ENCODE measurements at regions not wholly inside any gene's neighbourhood (a gene's known extent, or its start where the extent isn't known, plus 50 kb on each side); places are given as distances from the start of the nearest gene placed in this dataset.

DNA sequence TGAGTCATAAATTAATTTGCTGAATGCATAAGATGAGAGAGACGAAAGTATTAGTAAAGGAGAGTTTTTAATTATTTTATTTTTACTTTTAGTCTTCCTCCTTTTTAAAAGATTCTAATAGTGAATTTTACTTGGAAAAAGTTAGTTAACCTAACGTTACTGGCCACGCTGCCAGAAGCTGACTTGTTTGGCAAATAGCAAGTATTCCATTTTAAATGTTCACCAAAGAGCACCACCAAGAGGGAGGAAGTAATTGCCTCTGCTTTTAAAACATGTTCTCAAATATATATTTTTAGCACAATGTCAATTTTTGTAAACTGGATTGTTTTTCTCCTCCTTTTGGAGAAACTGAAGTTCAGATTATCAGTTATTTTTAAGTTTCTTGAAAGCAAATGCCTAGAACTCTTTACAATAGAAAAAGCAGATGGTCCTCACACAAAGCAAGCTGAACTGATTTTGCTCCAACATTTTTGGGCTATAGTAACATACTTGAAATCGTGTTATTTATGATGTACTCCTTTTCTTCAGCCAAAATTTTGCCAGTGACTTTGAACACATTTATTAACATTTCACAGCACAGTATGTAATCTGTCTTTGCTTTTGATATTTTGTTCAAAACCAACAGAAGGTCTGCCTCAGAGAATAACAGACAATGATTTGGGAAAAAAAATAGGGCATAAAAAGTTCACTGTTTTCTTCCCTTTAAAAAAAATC lies 1311.0 kb upstream of the FAM98A start:
- 39 to 46% methylated on average over 4 of the region's 4 CpGs for WGBS, 2 donors
- no peaks in the 10 kb centered on the region for H3K9me3 ChIP-seq
- H3K4me1 ChIP-seq = no peaks in the 10 kb centered on the region
- no peaks in the 10 kb centered on the region for H3K27me3 ChIP-seq
- no peak for ATAC-seq
- DNase-seq = no peak
- no peaks in the 10 kb centered on the region for H3K36me3 ChIP-seq
- intact Hi-C loops (cut with DNase I) = loop anchor here in 1 of 10 donors (2.0 kb wide), 1 partner anchor 71 kb away; no protein-coding TSS in a partner anchor
- H3K27ac ChIP-seq = no peak overlapping the region
- no peak overlapping the region for H3K4me3 ChIP-seq
- TF ChIP-seq, protein P1, sequence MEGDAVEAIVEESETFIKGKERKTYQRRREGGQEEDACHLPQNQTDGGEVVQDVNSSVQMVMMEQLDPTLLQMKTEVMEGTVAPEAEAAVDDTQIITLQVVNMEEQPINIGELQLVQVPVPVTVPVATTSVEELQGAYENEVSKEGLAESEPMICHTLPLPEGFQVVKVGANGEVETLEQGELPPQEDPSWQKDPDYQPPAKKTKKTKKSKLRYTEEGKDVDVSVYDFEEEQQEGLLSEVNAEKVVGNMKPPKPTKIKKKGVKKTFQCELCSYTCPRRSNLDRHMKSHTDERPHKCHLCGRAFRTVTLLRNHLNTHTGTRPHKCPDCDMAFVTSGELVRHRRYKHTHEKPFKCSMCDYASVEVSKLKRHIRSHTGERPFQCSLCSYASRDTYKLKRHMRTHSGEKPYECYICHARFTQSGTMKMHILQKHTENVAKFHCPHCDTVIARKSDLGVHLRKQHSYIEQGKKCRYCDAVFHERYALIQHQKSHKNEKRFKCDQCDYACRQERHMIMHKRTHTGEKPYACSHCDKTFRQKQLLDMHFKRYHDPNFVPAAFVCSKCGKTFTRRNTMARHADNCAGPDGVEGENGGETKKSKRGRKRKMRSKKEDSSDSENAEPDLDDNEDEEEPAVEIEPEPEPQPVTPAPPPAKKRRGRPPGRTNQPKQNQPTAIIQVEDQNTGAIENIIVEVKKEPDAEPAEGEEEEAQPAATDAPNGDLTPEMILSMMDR (IDR thresholded peaks at IDR 0.05) = peak in 4 of 9 donors; percentile 6 to 27 (median 14)

DNA sequence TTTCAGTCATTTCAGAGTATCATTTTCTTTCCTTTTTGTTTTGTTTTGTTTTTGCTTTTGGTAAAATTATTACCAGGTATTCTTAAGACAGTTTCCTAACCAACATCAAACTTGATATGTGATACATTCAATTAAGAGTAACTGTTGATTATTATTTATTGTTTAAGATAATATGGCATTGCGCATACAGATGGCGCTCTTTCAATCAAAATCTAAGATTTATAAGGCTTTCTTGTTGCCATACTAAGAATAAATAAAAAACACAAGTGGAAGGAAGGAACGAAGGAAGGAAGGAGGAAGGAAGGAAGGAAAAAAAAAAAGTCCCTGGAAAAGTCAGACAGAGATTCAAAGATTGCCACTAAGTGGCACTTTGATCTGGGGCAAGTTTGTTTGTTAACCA lies 1308.7 kb upstream of the FAM98A start:
- H3K4me1 ChIP-seq = peaks cover 0 to 3% (median 0%) of the 10 kb centered on the region in 9 donors
- WGBS, 2 donors = 81 to 94% methylated on average over 3 of the region's 3 CpGs
- H3K27me3 ChIP-seq = no peaks in the 10 kb centered on the region
- H3K4me3 ChIP-seq = no peak overlapping the region
- TF ChIP-seq, protein P1 (IDR thresholded peaks at IDR 0.05) = no peak
- no peak overlapping the region for H3K27ac ChIP-seq
- intact Hi-C loops (cut with DNase I) = loop anchor here in 1 of 10 donors (2.0 kb wide), 1 partner anchor 73 kb away; no protein-coding TSS in a partner anchor
- H3K9me3 ChIP-seq = no peaks in the 10 kb centered on the region
- ATAC-seq (no peak), DNase-seq (no peak)
- no peaks in the 10 kb centered on the region for H3K36me3 ChIP-seq

DNA sequence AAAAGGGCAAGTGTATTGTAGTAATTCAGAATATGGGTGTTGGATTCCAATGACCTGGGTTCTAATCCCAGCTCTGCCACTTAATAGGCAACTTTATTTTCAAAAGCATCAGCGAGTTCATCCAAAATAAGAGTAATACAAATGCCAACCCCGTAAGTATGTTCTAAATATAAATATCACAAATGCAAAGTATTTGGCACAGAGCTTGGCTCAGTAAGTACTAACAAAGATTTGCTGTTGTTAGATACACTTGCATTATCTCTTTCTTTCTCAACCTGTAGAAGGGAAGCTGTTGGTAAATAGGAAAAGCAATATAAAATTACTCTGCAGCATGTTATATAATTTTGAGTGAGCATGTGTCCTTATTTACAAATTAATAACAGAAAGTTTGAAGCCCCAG lies 1302.6 kb upstream of the FAM98A start:
- DNase-seq = no peak

DNA sequence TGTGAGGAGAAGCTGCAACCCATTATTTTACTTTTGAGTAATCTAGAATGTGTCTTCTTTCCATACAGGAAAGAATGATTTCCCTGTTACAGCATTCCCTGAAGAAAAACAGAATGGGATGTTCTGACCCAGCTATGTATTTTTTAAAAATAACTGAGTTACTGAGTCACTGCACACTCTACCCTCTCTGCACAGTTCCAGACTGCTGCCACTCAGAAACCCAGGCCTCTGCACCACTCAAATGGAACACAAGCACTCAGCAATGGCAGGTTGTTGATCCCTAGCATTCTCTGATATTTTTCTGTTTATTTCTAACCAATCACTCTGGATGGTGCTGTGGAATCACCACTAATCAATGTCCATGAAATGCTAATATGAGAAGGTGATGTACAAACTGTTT lies 1300.0 kb upstream of the FAM98A start:
- Histone ChIP-seq H3K4me1 (peaks cover 0 to 9% (median 0%) of the 10 kb centered on the region in 9 donors), H3K27me3 (no peaks in the 10 kb centered on the region), H3K9me3 (no peaks in the 10 kb centered on the region), H3K27ac (no peak overlapping the region), H3K36me3 (no peaks in the 10 kb centered on the region), H3K4me3 (no peak overlapping the region)
- TF ChIP-seq, protein P1 (IDR thresholded peaks at IDR 0.05) = no peak
- ATAC-seq = peak in 3 of 8 donors; percentile 47 to 67 (median 53)
- intact Hi-C loops (cut with DNase I) = no loop called here
- DNase-seq = no peak

More for the DNA sequence above, 1302.6 kb upstream of the FAM98A start:
- TF ChIP-seq, protein P1 (IDR thresholded peaks at IDR 0.05) = no peak
- Histone ChIP-seq H3K4me1 (peaks cover 0 to 9% (median 0%) of the 10 kb centered on the region in 9 donors), H3K27ac (no peak overlapping the region), H3K27me3 (no peaks in the 10 kb centered on the region), H3K36me3 (no peaks in the 10 kb centered on the region), H3K9me3 (no peaks in the 10 kb centered on the region), H3K4me3 (no peak overlapping the region)
- intact Hi-C loops (cut with DNase I) = no loop called here
- WGBS, 2 donors = 44 to 59% methylated on average over 2 of the region's 2 CpGs
- peak in 2 of 8 donors; percentile 74 to 76 for ATAC-seq

Measured in heart right ventricle (tissue), 16 donors.